ENCODE measurements at regions not wholly inside any gene's neighbourhood (a gene's known extent, or its start where the extent isn't known, plus 50 kb on each side); places are given as distances from the start of the nearest gene placed in this dataset.
"Not testable (repeated sequence)": the region's sequence is repeated elsewhere in the genome, so short reads cannot be mapped to it uniquely, and the experiment has no call there.

GRCh38 chr5:5831622-5832021 is 409.1 kb downstream of the ICE1 start:
- DNase-seq, H3K9me3 ChIP-seq, H3K36me3 ChIP-seq, H3K27me3 ChIP-seq, H3K4me3 ChIP-seq: not testable (repeated sequence)

- no peak overlapping the region for H3K4me3 ChIP-seq
- H3K9me3 ChIP-seq: no peaks in the 10 kb centered on the region
- no peaks in the 10 kb centered on the region for H3K36me3 ChIP-seq
These were observed 406.1 kb downstream of the ICE1 start for GRCh38 chr5:5828619-5829018.

GRCh38 chr5:5826911-5827310 is 404.4 kb downstream of the ICE1 start:
- no peak overlapping the region for H3K4me3 ChIP-seq
- H3K27me3 ChIP-seq: 0 out of 2 replicates have a peak, but pooled peaks cover 2% of the 10 kb centered on the region
- no peaks in the 10 kb centered on the region for H3K36me3 ChIP-seq
- DNase-seq: no peak
- H3K9me3 ChIP-seq: no peaks in the 10 kb centered on the region

More at GRCh38 chr5:5828619-5829018, 406.1 kb downstream of the ICE1 start:
- DNase-seq: no peak
- peaks cover 2% of the 10 kb centered on the region; the same call in 1 of the 2 replicates for H3K27me3 ChIP-seq

- Histone ChIP-seq H3K27me3 (no peaks in the 10 kb centered on the region), H3K9me3 (no peaks in the 10 kb centered on the region), H3K4me3 (no peak overlapping the region), H3K36me3 (no peaks in the 10 kb centered on the region)
- no peak for DNase-seq
These were observed 400.3 kb downstream of the ICE1 start for GRCh38 chr5:5822729-5823257.

- DNase-seq: no peak
- H3K9me3 ChIP-seq: no peaks in the 10 kb centered on the region
- H3K36me3 ChIP-seq: no peaks in the 10 kb centered on the region
- peaks cover 7% of the 10 kb centered on the region; the same call in 1 of the 2 replicates for H3K27me3 ChIP-seq
- no peak overlapping the region for H3K4me3 ChIP-seq
These were observed 394.5 kb downstream of the ICE1 start for GRCh38 chr5:5816960-5817359.

GRCh38 chr5:5813441-5813840 is 391.0 kb downstream of the ICE1 start:
- no peak for DNase-seq
- no peaks in the 10 kb centered on the region for H3K9me3 ChIP-seq
- H3K36me3 ChIP-seq: no peaks in the 10 kb centered on the region
- no peak overlapping the region for H3K4me3 ChIP-seq
- H3K27me3 ChIP-seq: peaks cover 7% of the 10 kb centered on the region; the same call in 1 of the 2 replicates

- H3K27me3 ChIP-seq: peaks cover 10% of the 10 kb centered on the region
- no peaks in the 10 kb centered on the region for H3K36me3 ChIP-seq
- no peak for DNase-seq
- no peaks in the 10 kb centered on the region for H3K9me3 ChIP-seq
- no peak overlapping the region for H3K4me3 ChIP-seq
These were observed 388.0 kb downstream of the ICE1 start for GRCh38 chr5:5810461-5810860.

- Histone ChIP-seq H3K4me3 (no peak overlapping the region), H3K9me3 (no peaks in the 10 kb centered on the region), H3K36me3 (no peaks in the 10 kb centered on the region), H3K27me3 (peaks cover 7% of the 10 kb centered on the region; the same call in 1 of the 2 replicates)
- DNase-seq: no peak
These were observed 383.4 kb downstream of the ICE1 start for GRCh38 chr5:5805916-5806315.

GRCh38 chr5:5804478-5805233 is 382.2 kb downstream of the ICE1 start:
- Histone ChIP-seq H3K4me3 (no peak overlapping the region), H3K9me3 (no peaks in the 10 kb centered on the region), H3K36me3 (no peaks in the 10 kb centered on the region), H3K27me3 (peaks cover 7% of the 10 kb centered on the region; the same call in 1 of the 2 replicates)
- no peak for DNase-seq

- H3K4me3 ChIP-seq: no peak overlapping the region
- DNase-seq: no peak
- H3K9me3 ChIP-seq: no peaks in the 10 kb centered on the region
- no peaks in the 10 kb centered on the region for H3K36me3 ChIP-seq
- peaks cover 9% of the 10 kb centered on the region; the same call in 1 of the 2 replicates for H3K27me3 ChIP-seq
These were observed 378.6 kb downstream of the ICE1 start for GRCh38 chr5:5800801-5801761.

- no peaks in the 10 kb centered on the region for H3K36me3 ChIP-seq
- no peak for DNase-seq
- peaks cover 2% of the 10 kb centered on the region; the same call in 1 of the 2 replicates for H3K27me3 ChIP-seq
- no peak overlapping the region for H3K4me3 ChIP-seq
- H3K9me3 ChIP-seq: no peaks in the 10 kb centered on the region
These were observed 377.3 kb downstream of the ICE1 start for GRCh38 chr5:5799826-5800225.

GRCh38 chr5:5799229-5799628 is 376.8 kb downstream of the ICE1 start:
- Histone ChIP-seq H3K4me3 (no peak overlapping the region), H3K36me3 (no peaks in the 10 kb centered on the region), H3K27me3 (peaks cover 2% of the 10 kb centered on the region; the same call in 1 of the 2 replicates), H3K9me3 (no peaks in the 10 kb centered on the region)
- no peak for DNase-seq

GRCh38 chr5:5798462-5798861 is 376.0 kb downstream of the ICE1 start:
- H3K4me3 ChIP-seq: no peak overlapping the region
- DNase-seq: no peak
- H3K27me3 ChIP-seq: peaks cover 2% of the 10 kb centered on the region; the same call in 1 of the 2 replicates
- no peaks in the 10 kb centered on the region for H3K36me3 ChIP-seq
- no peaks in the 10 kb centered on the region for H3K9me3 ChIP-seq

GRCh38 chr5:5798041-5798440 is 375.6 kb downstream of the ICE1 start:
- no peak for DNase-seq
- Histone ChIP-seq H3K36me3 (no peaks in the 10 kb centered on the region), H3K27me3 (peaks cover 2% of the 10 kb centered on the region; the same call in 1 of the 2 replicates), H3K9me3 (no peaks in the 10 kb centered on the region), H3K4me3 (no peak overlapping the region)

GRCh38 chr5:5795074-5795771 is 372.7 kb downstream of the ICE1 start:
- no peaks in the 10 kb centered on the region for H3K36me3 ChIP-seq

GRCh38 chr5:5794118-5794560 is 371.7 kb downstream of the ICE1 start:
- H3K4me3 ChIP-seq: no peak overlapping the region
- H3K27me3 ChIP-seq: peaks cover 5% of the 10 kb centered on the region; the same call in 1 of the 2 replicates
- no peaks in the 10 kb centered on the region for H3K36me3 ChIP-seq
- no peak for DNase-seq
- no peaks in the 10 kb centered on the region for H3K9me3 ChIP-seq

More at GRCh38 chr5:5795074-5795771, 372.7 kb downstream of the ICE1 start:
- Histone ChIP-seq H3K27me3 (peaks cover 5% of the 10 kb centered on the region; the same call in 1 of the 2 replicates), H3K9me3 (no peaks in the 10 kb centered on the region), H3K4me3 (no peak overlapping the region)
- DNase-seq: no peak

Data from MG63 (cell line).